Naive B cell (primary cell): ENCODE measurements at regions not wholly inside any gene's neighbourhood (a gene's known extent, or its start where the extent isn't known, plus 50 kb on each side); places are given as distances from the start of the nearest gene placed in this dataset.
"Not testable (repeated sequence)": the region's sequence is repeated elsewhere in the genome, so short reads cannot be mapped to it uniquely, and the experiment has no call there.

Source experiments
- ATAC-seq, 2 donors: fragments of 150-1000 bp; cut with Tn5 transposase; 2 replicates each; pipeline ENCODE4 v1.10.0; 2021; ENCODE audit warnings: low read depth in 2 of 2, mild to moderate bottlenecking in 2 of 2, moderate library complexity in 2 of 2
- DNase-seq: peaks from one replicate; pipeline ENCODE4 v3.0.0; 2022
- H3K27ac Mint-ChIP-seq, 6 donors: one replicate each; pipeline ENCODE4 v1.8.0; 2020 to 2022; ENCODE audit warnings: mild to moderate bottlenecking in 6 of 6, mixed read lengths in 6 of 6, moderate library complexity in 5 of 6, inconsistent platforms in 2 of 6
- H3K27me3 Mint-ChIP-seq, 3 donors: one replicate each; pipeline ENCODE4 v1.8.0; 2021 to 2022; ENCODE audit warnings: mixed read lengths in 3 of 3, mild to moderate bottlenecking in 1 of 3
- H3K36me3 Mint-ChIP-seq, 2 donors: one replicate each; pipeline ENCODE4 v1.8.0; 2020 to 2022; ENCODE audit warnings: mixed read lengths in 2 of 2, inconsistent platforms in 1 of 2, mild to moderate bottlenecking in 1 of 2
- H3K4me1 Mint-ChIP-seq, 3 donors: one replicate each; pipeline ENCODE4 v1.8.0; 2020 to 2022; ENCODE audit warnings: mixed read lengths in 3 of 3, inconsistent platforms in 1 of 3, mild to moderate bottlenecking in 1 of 3, moderate library complexity in 1 of 3
- H3K4me3 Mint-ChIP-seq, 8 donors: one replicate each; pipeline ENCODE4 v1.8.0; 2020 to 2022; ENCODE audit warnings: mild to moderate bottlenecking in 8 of 8, mixed read lengths in 8 of 8, moderate library complexity in 8 of 8, inconsistent platforms in 2 of 8
- H3K9me3 Mint-ChIP-seq, 7 donors: one replicate each; pipeline ENCODE4 v1.8.0; 2020 to 2022; ENCODE audit warnings: mixed read lengths in 7 of 7, mild to moderate bottlenecking in 5 of 7, inconsistent platforms in 2 of 7, moderate library complexity in 1 of 7

DNA sequence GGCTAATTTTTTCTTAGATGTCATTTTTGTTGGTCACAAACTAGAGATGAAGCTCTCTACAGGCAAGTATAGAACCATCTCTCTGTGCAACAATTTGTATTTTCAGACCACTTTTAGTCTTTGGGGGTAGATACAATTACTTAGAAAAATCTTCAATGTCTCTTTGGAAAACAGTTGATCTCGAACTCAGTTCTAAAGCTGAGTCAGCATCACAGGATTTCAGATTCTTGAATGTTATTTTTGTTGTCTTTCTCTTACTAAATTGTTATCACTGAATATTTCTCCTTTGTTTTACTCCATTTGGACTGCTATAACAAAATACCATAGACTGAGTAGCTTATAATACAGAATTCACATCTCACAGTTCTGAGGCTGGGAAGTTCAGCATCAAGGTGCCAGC lies 1557.0 kb downstream of the SI start:
- H3K4me1 Mint-ChIP-seq, result no peaks in the 10 kb centered on the region
- ATAC-seq, result no peak
- no peak overlapping the region for H3K4me3 Mint-ChIP-seq
- no peak for DNase-seq
- no peak overlapping the region for H3K27ac Mint-ChIP-seq
- no peaks in the 10 kb centered on the region for H3K27me3 Mint-ChIP-seq
- H3K9me3 Mint-ChIP-seq, result peaks cover 0 to 1% (median 0%) of the 10 kb centered on the region in 7 donors
- no peaks in the 10 kb centered on the region for H3K36me3 Mint-ChIP-seq

- H3K27ac Mint-ChIP-seq, result no peak overlapping the region
- H3K4me1 Mint-ChIP-seq, result no peaks in the 10 kb centered on the region
- no peaks in the 10 kb centered on the region for H3K36me3 Mint-ChIP-seq
- no peak for ATAC-seq
- H3K4me3 Mint-ChIP-seq, result no peak overlapping the region
- H3K27me3 Mint-ChIP-seq, result no peaks in the 10 kb centered on the region
- no peak for DNase-seq
- peaks cover 0 to 1% (median 0%) of the 10 kb centered on the region in 7 donors for H3K9me3 Mint-ChIP-seq
Observed at GRCh38 chr3:163518065-163518464, 1560.2 kb downstream of the SI start.

- DNase-seq (no peak), ATAC-seq (no peak)
- Mint-ChIP-seq H3K36me3 (no peaks in the 10 kb centered on the region), H3K27me3 (no peaks in the 10 kb centered on the region), H3K4me3 (no peak overlapping the region), H3K4me1 (no peaks in the 10 kb centered on the region), H3K9me3 (peaks cover 0 to 1% (median 0%) of the 10 kb centered on the region in 7 donors), H3K27ac (no peak overlapping the region)
Observed at GRCh38 chr3:163513149-163513657, 1565.1 kb downstream of the SI start.

DNA sequence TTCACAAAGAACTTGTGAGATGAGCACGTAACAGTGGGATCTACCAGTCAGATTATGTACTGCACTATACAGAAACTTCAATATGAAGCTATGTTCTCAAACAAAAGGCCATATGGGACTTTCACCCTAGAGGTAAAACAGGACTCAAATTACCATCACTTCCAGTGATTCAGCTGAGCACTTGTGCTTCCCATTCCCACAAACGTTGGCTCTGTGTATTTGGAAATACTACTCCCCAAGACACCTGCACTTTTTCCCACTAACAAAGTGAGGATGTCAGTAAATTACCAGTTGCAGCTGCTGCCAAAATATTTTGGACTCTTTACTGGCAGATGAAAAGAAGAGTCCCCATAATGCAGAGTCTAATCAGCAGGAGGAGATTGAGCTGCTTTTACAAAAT lies 1570.1 kb downstream of the SI start:
- H3K27me3 Mint-ChIP-seq, result no peaks in the 10 kb centered on the region
- ATAC-seq, result no peak
- no peaks in the 10 kb centered on the region for H3K36me3 Mint-ChIP-seq
- no peak for DNase-seq
- H3K27ac Mint-ChIP-seq, result no peak overlapping the region
- H3K4me1 Mint-ChIP-seq, result no peaks in the 10 kb centered on the region
- peaks cover 0 to 3% (median 0%) of the 10 kb centered on the region in 7 donors for H3K9me3 Mint-ChIP-seq
- H3K4me3 Mint-ChIP-seq, result no peak overlapping the region

GRCh38 chr3:163504974-163505373 lies 1573.3 kb downstream of the SI start:
- Mint-ChIP-seq H3K4me1 (no peaks in the 10 kb centered on the region), H3K27me3 (no peaks in the 10 kb centered on the region), H3K4me3 (no peak overlapping the region), H3K36me3 (no peaks in the 10 kb centered on the region), H3K9me3 (peaks cover 0 to 3% (median 0%) of the 10 kb centered on the region in 7 donors), H3K27ac (no peak overlapping the region)
- DNase-seq, result no peak
- ATAC-seq, result no peak

DNA sequence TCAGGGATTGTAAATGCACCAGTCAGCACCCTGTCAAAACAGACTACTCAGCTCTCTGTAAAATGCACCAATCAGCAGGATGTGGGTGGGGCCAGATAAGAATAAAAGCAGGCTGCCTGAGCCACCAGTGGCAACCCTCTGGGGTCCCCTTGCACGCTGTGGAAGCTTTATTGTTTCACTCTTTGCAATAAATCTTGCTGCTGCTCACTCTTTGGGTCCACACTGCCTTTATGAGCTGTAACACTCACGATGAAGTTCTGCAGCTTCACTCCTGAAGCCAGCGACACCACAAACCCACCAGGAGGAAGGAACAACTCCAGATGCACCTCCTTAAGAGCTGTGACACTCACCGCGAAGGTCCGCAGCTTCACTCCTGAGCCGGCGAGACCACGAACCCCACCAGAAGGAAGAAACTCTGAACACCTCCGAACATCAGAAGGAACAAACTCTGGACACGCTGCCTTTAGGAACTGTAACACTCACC lies 1578.5 kb downstream of the SI start:
- H3K36me3 Mint-ChIP-seq, H3K4me1 Mint-ChIP-seq, H3K4me3 Mint-ChIP-seq, H3K27ac Mint-ChIP-seq, DNase-seq, H3K9me3 Mint-ChIP-seq, ATAC-seq, H3K27me3 Mint-ChIP-seq: not testable (repeated sequence)

- H3K4me1 Mint-ChIP-seq, H3K36me3 Mint-ChIP-seq, H3K4me3 Mint-ChIP-seq, ATAC-seq, H3K27me3 Mint-ChIP-seq, H3K9me3 Mint-ChIP-seq, DNase-seq, H3K27ac Mint-ChIP-seq: not testable (repeated sequence)
Observed at GRCh38 chr3:163498842-163499735, 1579.2 kb downstream of the SI start.

- H3K4me3 Mint-ChIP-seq, result no peak overlapping the region
- no peaks in the 10 kb centered on the region for H3K4me1 Mint-ChIP-seq
- DNase-seq (no peak), ATAC-seq (no peak)
- peaks cover 0 to 2% (median 0%) of the 10 kb centered on the region in 7 donors for H3K9me3 Mint-ChIP-seq
- no peaks in the 10 kb centered on the region for H3K27me3 Mint-ChIP-seq
- H3K36me3 Mint-ChIP-seq, result no peaks in the 10 kb centered on the region
- H3K27ac Mint-ChIP-seq, result no peak overlapping the region
Observed at GRCh38 chr3:163491714-163492113, 1586.6 kb downstream of the SI start.

DNA sequence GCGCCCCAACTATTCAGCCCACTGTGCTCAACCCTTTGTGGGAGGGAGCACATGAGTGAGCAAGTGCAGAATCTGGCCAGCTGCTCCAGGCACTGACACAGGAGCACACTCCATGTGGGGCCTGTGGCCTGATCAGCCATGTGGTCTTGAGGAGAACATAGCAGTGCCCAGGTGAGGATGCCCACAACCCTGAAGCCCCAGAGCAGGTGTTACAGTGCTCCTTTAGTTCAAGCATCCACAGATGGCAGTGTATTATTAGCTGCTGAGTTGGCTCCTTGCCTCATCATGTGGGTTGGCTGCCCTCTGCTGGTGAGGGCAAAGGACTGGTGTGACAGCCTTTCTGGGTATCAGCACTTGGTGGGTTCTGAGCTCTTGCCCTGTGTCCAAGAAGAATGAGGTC lies 1588.2 kb downstream of the SI start:
- peaks cover 0 to 2% (median 0%) of the 10 kb centered on the region in 7 donors for H3K9me3 Mint-ChIP-seq
- H3K4me1 Mint-ChIP-seq, result no peaks in the 10 kb centered on the region
- ATAC-seq (no peak), DNase-seq (no peak)
- no peaks in the 10 kb centered on the region for H3K36me3 Mint-ChIP-seq
- H3K4me3 Mint-ChIP-seq, result peak overlapping the region in 1 of 8 donors; percentile 0
- no peaks in the 10 kb centered on the region for H3K27me3 Mint-ChIP-seq
- no peak overlapping the region for H3K27ac Mint-ChIP-seq

DNA sequence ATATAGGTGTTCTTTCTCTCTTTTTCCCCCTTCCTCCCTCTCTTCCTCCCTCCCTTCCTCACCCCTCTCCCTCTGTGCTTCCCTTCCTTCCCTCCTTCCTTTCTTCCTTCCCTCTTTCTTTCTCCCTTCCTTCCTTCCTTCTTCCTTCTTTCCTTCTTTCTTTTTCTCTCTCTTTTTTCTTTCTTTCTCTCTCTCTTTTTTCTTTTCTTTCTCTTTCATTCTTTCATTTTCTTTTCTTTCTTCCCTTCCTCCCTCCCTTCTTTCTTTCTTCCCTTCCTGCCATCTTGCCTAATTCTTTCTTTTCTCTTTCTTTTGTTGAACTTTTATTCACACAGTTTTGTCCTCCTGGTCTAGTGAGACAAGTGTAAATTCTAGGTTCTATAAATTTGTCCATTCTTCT lies 1595.6 kb downstream of the SI start:
- Mint-ChIP-seq H3K27me3 (no peaks in the 10 kb centered on the region), H3K36me3 (no peaks in the 10 kb centered on the region), H3K4me3 (no peak overlapping the region), H3K9me3 (peaks cover 0 to 3% (median 0%) of the 10 kb centered on the region in 7 donors), H3K27ac (no peak overlapping the region), H3K4me1 (no peaks in the 10 kb centered on the region)
- ATAC-seq (no peak), DNase-seq (no peak)

- DNase-seq, result no peak
- ATAC-seq, result no peak
- no peak overlapping the region for H3K4me3 Mint-ChIP-seq
- peaks cover 0 to 3% (median 0%) of the 10 kb centered on the region in 7 donors for H3K9me3 Mint-ChIP-seq
- no peaks in the 10 kb centered on the region for H3K36me3 Mint-ChIP-seq
- H3K27ac Mint-ChIP-seq, result no peak overlapping the region
- H3K4me1 Mint-ChIP-seq, result no peaks in the 10 kb centered on the region
- no peaks in the 10 kb centered on the region for H3K27me3 Mint-ChIP-seq
Observed at GRCh38 chr3:163481738-163482137, 1596.6 kb downstream of the SI start.

DNA sequence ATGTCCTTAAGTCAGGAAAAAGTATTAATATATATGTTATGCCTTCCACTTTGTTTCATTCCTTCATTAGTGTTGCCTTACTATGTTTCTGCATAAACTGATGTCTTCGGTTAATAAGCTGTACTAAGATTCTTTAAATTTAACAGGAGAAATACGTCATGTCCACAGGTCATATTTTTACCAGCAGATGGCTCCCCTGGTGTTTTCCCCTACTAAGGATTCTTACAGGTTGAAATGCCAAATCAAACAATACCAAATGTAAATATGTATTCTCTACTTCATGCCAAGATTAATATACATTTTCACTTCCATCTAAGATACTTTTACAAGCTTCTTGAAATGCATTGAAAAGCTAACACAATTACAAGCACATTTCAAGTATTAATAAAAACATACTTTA lies 1602.1 kb downstream of the SI start:
- no peak overlapping the region for H3K4me3 Mint-ChIP-seq
- no peak for DNase-seq

DNA sequence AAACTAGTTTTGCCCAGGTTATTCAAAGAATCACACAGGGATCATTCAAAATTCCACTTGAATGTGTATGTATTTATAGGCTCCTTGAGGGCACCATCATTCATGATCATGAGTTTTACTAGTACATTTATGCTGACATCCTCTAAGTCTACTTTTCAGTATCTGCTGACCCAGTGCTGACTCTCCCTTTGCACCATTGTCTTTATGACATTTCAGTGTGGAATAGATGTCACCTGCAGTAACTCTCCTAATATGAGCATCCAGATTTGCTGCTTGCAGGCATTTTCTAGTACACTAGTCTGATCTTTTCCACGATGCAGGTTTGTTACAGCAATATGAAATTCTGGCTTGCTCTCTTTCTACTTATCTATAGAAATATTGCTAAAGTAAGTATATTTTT lies 1603.5 kb downstream of the SI start:
- H3K27ac Mint-ChIP-seq, result no peak overlapping the region
- H3K27me3 Mint-ChIP-seq, result no peaks in the 10 kb centered on the region
- no peaks in the 10 kb centered on the region for H3K4me1 Mint-ChIP-seq
- no peak for DNase-seq
- H3K4me3 Mint-ChIP-seq, result no peak overlapping the region
- ATAC-seq, result no peak
- peaks cover 0 to 7% (median 2%) of the 10 kb centered on the region in 7 donors for H3K9me3 Mint-ChIP-seq
- no peaks in the 10 kb centered on the region for H3K36me3 Mint-ChIP-seq

More for the DNA sequence above, 1602.1 kb downstream of the SI start:
- Mint-ChIP-seq H3K4me1 (no peaks in the 10 kb centered on the region), H3K27me3 (no peaks in the 10 kb centered on the region), H3K27ac (no peak overlapping the region), H3K9me3 (peaks cover 0 to 7% (median 2%) of the 10 kb centered on the region in 7 donors), H3K36me3 (no peaks in the 10 kb centered on the region)
- no peak for ATAC-seq
